D721Med (cell line): ENCODE measurements at regions not wholly inside any gene's neighbourhood (a gene's known extent, or its start where the extent isn't known, plus 50 kb on each side); places are given as distances from the start of the nearest gene placed in this dataset.

Source experiments
- DNase-seq: peaks from one replicate; pipeline ENCODE4 v3.0.0; 2011; ENCODE audit warnings: low spot score; ENCODE audit not compliant: insufficient read length
- FAIRE-seq: peaks from 2 replicates; lab custom pipeline; 2011; peaks lifted over from hg19 to GRCh38; lab: Jason Lieb, UNC
- TF ChIP-seq, protein P1 (sequence below): IDR thresholded peaks from 2 replicates; pipeline ENCODE4 v1.5.1; 2012; ENCODE audit warnings: mild to moderate bottlenecking, control low read depth; ENCODE audit not compliant: insufficient read depth; ENCODE audit errors: missing control alignments

- FAIRE-seq, result no peak
- no peak for DNase-seq
Observed at GRCh38 chr6:20319520-20320357, 81.9 kb upstream of the E2F3 start.

DNA sequence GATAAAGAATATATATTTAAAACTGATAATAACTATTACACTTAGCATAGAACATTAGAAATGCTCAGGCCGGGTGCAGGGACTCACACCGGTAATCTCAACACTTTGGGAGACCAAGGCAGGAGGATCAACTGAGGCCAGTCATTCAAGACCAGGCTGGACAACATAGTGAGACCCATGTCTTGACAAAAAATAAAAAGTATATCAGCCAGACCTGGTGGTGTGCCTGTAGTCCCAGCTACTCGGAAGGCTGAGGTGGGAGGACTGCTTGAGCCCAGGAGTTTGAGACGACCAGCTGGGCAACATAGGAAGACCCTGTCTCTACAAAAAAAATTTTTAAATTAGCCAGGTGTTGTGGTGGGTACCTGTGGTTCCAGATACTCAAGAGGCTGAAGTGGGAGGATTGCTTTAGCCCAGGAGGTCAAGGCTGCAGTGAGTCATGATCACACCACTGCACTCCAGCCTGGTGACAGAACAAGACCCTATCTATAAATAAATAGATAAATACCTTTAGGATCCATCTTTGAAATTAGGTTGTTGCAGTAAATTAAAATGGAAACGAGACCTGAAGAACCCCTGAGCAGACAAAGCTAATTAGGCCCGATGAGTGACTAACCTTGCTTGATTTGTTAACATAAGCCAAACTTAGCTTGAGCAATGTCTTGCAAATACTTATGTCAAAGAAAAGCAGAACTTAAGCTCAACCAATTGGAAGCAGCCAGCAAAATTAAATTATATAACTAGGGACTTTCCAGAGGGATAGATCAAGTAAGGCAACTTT, 75.8 kb upstream of the E2F3 start:
- TF ChIP-seq, protein P1, sequence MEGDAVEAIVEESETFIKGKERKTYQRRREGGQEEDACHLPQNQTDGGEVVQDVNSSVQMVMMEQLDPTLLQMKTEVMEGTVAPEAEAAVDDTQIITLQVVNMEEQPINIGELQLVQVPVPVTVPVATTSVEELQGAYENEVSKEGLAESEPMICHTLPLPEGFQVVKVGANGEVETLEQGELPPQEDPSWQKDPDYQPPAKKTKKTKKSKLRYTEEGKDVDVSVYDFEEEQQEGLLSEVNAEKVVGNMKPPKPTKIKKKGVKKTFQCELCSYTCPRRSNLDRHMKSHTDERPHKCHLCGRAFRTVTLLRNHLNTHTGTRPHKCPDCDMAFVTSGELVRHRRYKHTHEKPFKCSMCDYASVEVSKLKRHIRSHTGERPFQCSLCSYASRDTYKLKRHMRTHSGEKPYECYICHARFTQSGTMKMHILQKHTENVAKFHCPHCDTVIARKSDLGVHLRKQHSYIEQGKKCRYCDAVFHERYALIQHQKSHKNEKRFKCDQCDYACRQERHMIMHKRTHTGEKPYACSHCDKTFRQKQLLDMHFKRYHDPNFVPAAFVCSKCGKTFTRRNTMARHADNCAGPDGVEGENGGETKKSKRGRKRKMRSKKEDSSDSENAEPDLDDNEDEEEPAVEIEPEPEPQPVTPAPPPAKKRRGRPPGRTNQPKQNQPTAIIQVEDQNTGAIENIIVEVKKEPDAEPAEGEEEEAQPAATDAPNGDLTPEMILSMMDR, result no peak
- FAIRE-seq (no peak), DNase-seq (no peak)

More at GRCh38 chr6:20319520-20320357, 81.9 kb upstream of the E2F3 start:
- TF ChIP-seq, protein P1, result no peak

GRCh38 chr6:20326422-20326728, 75.3 kb upstream of the E2F3 start:
- no peak for FAIRE-seq
- TF ChIP-seq, protein P1, result no peak

DNA sequence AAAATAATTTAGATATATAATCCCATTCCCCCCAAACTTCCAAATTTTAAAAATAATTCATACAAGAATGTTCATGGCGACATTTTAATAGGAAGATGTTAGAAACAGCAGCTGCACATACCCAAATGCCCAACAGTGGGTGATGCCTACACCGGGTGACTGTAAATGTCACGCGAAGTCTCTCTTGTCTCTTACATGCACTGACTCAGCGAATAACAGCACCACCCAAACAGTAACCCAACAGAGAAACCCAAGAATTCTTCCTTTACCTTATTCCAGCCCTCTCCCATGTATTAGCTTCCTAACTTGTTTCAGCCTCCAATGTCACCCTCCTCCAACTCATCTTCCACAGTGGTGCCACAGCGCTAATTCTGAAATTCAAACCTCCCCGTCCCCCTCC, 74.5 kb upstream of the E2F3 start:
- TF ChIP-seq, protein P1, result no peak
- DNase-seq (no peak), FAIRE-seq (no peak)

More at GRCh38 chr6:20326422-20326728, 75.3 kb upstream of the E2F3 start:
- DNase-seq, result no peak

DNA sequence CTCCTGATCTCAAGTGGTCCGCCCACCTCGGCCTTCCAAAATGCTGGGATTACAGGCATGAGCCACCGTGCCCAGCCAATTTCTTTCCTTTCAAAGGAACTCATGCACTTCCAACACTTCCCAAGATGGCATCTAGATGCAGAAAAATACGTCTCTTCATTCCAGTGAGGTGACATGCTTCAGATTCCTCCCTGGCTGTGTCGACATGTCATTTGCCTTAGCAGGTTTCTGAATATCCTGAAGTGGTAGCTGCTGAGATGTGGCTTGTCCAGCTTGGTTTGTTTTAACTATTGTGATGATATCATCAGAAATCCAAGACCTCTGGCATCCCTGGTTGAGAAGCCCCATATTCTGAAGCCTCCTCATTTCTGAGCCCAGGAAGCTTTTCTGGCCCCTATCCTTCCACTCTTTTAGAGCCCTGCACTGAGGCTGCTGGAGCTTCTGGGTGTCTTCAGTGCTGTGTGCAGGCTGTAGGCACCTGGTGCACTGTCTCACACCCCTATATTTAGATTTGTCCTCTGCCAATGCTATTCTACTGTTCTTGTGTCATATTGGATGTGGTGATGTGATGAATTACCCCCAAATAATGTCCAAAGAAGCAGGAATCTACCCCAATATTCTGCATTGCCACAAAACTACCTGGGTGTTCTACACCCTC, 73.3 kb upstream of the E2F3 start:
- no peak for FAIRE-seq
- TF ChIP-seq, protein P1, result no peak
- DNase-seq, result no peak

DNA sequence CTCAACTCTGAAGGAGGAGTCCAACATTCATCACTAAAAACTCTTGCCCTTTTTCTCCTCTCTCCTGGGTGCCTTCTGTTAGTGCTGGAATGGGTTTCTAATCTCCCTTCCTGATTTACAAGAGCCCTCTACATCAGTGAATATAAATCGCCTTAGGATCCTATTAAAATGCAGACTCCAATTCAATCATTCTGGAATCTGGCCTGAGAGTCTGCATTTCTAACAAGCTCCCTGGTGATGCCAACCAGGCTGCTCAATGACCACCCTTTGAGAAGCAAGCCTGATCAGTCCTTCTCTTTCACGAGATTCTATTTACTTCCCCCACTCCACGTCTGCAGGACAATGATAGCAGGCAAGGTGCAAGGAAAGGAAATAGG, 72.8 kb upstream of the E2F3 start:
- TF ChIP-seq, protein P1, result no peak
- FAIRE-seq (no peak), DNase-seq (no peak)
